ENCODE measurements at regions not wholly inside any gene's neighbourhood (a gene's known extent, or its start where the extent isn't known, plus 50 kb on each side); places are given as distances from the start of the nearest gene placed in this dataset.

- peak; percentile 89 for DNase-seq (ENCODE audit: low spot score)
These were observed 357.9 kb upstream of the USP24 start for GRCh38 chr1:55572878-55573734.

GRCh38 chr1:55571767-55572166 is 356.6 kb upstream of the USP24 start:
- no peak for DNase-seq (ENCODE audit: low spot score)

GRCh38 chr1:55569417-55569816 is 354.3 kb upstream of the USP24 start:
- DNase-seq (ENCODE audit: low spot score) = no peak

- DNase-seq (ENCODE audit: low spot score) = no peak
These were observed 353.6 kb upstream of the USP24 start for GRCh38 chr1:55568732-55569131.

GRCh38 chr1:55560266-55560665 is 345.1 kb upstream of the USP24 start:
- DNase-seq (ENCODE audit: low spot score) = no peak

GRCh38 chr1:55559842-55560241 is 344.7 kb upstream of the USP24 start:
- DNase-seq (ENCODE audit: low spot score) = no peak

GRCh38 chr1:55559161-55559611 is 344.0 kb upstream of the USP24 start:
- DNase-seq (ENCODE audit: low spot score) = no peak

GRCh38 chr1:55558515-55558914 is 343.4 kb upstream of the USP24 start:
- no peak for DNase-seq (ENCODE audit: low spot score)

GRCh38 chr1:55555956-55556725 is 341.0 kb upstream of the USP24 start:
- DNase-seq (ENCODE audit: low spot score) = no peak

GRCh38 chr1:55554611-55555010 is 339.4 kb upstream of the USP24 start:
- DNase-seq (ENCODE audit: low spot score) = no peak

GRCh38 chr1:55552636-55553035 is 337.5 kb upstream of the USP24 start:
- no peak for DNase-seq (ENCODE audit: low spot score)

GRCh38 chr1:55547405-55547804 is 332.2 kb upstream of the USP24 start:
- no peak for DNase-seq (ENCODE audit: low spot score)

- DNase-seq (ENCODE audit: low spot score) = no peak
These were observed 331.4 kb upstream of the USP24 start for GRCh38 chr1:55546553-55546952.

GRCh38 chr1:55544826-55545225 is 329.7 kb upstream of the USP24 start:
- no peak for DNase-seq (ENCODE audit: low spot score)

GRCh38 chr1:55542901-55543504 is 327.8 kb upstream of the USP24 start:
- DNase-seq (ENCODE audit: low spot score) = no peak

- DNase-seq (ENCODE audit: low spot score) = no peak
These were observed 326.1 kb upstream of the USP24 start for GRCh38 chr1:55541296-55541695.

GRCh38 chr1:55539652-55540512 is 324.7 kb upstream of the USP24 start:
- DNase-seq (ENCODE audit: low spot score) = no peak

- no peak for DNase-seq (ENCODE audit: low spot score)
These were observed 323.3 kb upstream of the USP24 start for GRCh38 chr1:55538428-55538827.

- no peak for DNase-seq (ENCODE audit: low spot score)
These were observed 321.3 kb upstream of the USP24 start for GRCh38 chr1:55536545-55536865.

GRCh38 chr1:55535724-55536544 is 320.8 kb upstream of the USP24 start:
- DNase-seq (ENCODE audit: low spot score) = no peak

- DNase-seq (ENCODE audit: low spot score) = peak; percentile 9
These were observed 319.5 kb upstream of the USP24 start for GRCh38 chr1:55534565-55535121.

Data from SW480 (cell line).